Anterior cingulate cortex (tissue), 58 donors: ENCODE measurements at regions not wholly inside any gene's neighbourhood (a gene's known extent, or its start where the extent isn't known, plus 50 kb on each side); places are given as distances from the start of the nearest gene placed in this dataset.
A peak's percentile ranks its signal among the peaks of the same experiment; 100 is the strongest.

Source experiments
- DNase-seq, 58 donors: peaks; one replicate each; lab custom pipeline; 2025; lab: John Stamatoyannopoulos, UW

DNA sequence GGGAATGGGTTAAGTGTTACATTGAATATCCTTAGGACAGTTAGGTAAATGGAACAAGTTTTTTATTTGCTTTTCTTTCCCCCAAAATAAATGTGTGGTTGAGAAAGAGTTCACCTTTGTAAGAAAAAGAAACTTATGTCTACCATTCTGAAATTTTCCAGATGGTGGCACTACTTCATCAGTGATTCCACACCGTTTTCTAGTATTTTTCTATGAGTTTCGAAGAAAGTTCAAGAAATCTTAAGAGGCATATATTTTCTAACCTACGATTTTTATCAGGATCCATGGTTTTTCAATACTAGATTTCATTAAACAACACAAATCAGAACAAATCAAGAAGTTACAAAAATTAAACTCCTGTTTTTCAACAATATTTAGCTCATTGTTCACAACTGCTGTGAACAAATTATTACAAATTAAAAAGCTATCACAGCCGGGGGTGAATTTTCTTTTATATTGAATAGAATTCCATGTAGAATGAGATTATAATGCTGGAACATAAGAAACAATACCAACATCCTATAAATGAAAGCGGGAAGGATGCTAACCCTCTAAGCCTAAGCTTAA is 163.1 kb upstream of the NPVF start:
- peak in 1 of 58 donors; percentile 2 for DNase-seq

DNA sequence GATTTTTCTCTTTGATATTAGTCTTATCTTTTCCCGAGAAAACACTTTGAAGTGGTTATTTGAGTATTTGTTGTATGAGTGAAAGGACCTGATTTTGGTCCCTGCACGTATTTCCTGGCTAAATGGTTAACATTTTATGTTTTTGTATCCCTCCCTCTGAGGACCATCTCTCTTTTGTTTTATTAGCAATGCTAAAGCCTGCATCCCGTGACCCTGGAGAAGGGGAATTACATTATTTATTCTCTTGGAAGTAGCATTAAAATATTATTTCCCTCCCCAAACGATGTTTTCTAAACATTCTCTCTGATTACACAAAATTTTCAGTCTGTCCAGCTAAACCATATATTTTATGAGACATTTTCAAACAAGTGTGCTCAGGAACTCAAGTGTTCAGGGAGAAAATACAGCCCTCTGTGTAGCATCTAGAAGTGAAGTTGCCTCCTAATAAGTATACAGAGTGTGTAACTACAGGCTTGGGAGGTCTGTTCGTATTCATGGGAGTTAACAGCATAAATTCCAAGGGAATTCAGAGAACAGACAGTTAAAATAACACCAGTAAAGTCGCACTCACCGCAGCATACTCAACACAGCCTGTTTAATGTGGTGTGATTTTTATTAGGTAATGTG is 163.8 kb upstream of the NPVF start:
- no peak for DNase-seq

- no peak for DNase-seq
Measured at GRCh38 chr7:25392588-25393338, 164.5 kb upstream of the NPVF start.

GRCh38 chr7:25395976-25396375 is 167.7 kb upstream of the NPVF start:
- no peak for DNase-seq

DNA sequence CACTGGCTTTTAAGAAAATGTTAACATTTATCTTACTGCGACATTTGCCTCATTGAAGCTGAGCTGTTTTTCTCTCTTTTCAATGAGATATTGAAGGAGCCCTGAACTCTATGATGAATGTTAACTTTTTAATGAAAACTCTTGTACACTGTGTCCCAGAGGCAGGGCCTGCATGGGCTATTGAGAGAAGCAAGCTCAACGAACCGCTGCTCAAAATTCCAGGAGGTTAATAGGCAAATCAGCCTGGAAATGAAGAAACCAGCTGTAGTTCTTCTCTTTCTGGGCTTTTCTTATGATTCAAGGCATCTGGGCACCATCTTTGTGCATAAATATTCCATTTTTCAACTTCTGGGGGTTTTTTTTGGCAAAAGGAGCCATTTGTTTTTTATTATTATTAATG is 168.4 kb upstream of the NPVF start:
- DNase-seq, result no peak

- no peak for DNase-seq
Measured at GRCh38 chr7:25398418-25398817, 170.1 kb upstream of the NPVF start.

- DNase-seq, result no peak
Measured at GRCh38 chr7:25399000-25399750, 170.9 kb upstream of the NPVF start.

DNA sequence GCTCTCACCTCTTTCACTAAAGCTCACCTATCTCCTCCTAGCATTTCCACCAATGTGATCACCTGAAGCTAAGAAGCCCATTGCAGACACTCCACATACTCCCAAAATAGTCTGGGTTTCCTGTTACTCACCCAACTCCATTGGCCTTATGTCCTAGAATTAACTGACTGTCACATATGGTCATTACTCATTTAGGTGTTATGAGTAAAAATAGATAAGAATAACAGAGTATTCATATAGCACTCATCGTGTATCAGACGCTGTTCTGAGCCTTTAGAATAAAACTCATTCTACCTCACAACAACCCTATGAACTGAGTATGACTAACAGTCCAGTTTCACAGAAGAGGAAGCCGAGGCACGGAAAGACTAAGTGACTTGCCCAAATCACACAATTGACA is 174.2 kb upstream of the NPVF start:
- DNase-seq, result no peak

DNA sequence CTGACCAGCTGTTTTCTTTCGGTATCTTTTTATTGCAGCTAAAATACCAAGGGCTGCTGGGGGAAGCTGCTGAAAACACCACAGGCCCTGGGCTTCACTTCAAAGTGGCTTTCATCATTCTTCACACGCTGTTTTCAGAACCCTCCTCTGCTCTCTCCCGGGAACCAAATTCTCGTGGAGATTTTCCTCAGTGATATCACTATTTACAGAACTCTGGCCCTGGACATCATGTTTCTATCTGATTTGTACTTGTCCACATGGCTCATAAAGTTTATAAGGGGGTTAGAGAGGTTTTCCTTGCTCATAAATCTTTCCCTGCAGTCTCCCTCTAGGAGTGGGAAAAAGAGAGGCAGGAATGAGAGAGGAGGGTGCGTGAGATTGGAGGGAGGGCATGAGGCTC is 177.4 kb upstream of the NPVF start:
- DNase-seq, result no peak

DNA sequence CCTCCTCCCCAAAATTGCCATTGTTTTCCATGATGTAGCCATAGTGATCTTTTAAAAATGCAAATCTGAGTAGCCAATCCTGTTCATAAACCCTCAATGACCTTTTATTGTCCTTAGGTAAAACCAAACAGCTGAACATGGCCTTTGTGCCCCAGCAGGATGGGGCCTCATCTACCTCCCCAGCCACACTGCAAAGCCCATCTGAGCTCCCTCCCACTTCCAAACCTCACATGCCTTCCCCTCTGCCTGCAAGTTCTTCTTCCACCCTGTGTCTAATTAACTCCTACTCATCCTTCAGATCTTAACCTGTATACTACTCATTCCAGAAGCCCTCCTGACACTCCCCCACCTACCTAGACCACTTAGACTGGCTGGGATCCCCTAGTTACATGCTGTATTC is 178.8 kb upstream of the NPVF start:
- no peak for DNase-seq

DNA sequence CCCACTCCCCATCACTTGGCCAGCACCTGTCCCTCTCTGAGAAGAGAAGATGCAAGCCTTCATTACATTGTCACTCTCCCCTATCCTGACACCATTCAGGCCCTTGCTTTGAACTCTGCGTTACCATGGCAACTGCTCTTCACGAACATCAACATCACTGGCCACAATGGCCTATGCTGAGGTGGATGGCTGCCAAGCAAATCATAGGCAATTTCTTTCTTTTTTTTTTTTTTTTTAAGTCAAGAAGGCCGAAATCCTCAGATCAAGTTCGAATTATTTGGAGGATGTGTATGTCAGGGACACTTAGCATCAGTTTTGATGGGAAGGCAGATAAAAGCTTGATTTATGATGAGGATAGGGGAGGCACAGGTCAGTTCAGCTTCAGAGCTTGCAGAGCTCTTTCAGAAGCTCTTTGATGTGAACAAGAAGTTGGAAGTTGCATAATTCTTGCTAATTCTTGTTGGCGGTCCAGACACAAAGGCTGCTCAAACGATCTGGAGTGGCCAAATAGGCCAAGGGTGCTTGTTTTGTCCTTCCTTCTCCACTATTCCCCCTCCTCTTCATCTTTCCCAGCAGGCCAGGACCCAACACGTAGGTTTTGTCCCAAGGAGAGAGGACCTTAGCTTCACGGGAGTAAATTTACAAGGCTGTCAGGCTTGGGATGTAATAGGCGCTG is 179.9 kb upstream of the NPVF start:
- DNase-seq, result peak in 1 of 58 donors; percentile 54

DNA sequence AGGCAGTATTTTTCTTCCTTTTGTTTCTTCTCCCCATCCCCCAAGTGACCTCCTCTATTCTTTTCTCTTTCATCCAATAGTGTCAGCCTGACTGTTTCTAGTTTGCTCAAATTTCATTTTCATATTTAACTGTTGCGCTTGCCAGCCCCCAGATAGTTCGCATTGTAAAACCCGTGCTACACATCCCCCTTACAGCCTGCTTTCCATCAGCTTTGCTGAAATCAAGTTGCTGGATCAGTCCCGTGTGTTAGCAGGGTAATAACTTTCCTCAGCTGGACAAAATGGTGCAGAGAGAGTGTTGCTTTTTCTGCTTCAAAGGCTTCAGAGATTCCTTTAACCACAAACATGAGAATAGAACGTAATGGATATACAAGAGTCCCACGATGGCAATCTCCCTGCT is 180.6 kb upstream of the NPVF start:
- DNase-seq, result no peak

DNA sequence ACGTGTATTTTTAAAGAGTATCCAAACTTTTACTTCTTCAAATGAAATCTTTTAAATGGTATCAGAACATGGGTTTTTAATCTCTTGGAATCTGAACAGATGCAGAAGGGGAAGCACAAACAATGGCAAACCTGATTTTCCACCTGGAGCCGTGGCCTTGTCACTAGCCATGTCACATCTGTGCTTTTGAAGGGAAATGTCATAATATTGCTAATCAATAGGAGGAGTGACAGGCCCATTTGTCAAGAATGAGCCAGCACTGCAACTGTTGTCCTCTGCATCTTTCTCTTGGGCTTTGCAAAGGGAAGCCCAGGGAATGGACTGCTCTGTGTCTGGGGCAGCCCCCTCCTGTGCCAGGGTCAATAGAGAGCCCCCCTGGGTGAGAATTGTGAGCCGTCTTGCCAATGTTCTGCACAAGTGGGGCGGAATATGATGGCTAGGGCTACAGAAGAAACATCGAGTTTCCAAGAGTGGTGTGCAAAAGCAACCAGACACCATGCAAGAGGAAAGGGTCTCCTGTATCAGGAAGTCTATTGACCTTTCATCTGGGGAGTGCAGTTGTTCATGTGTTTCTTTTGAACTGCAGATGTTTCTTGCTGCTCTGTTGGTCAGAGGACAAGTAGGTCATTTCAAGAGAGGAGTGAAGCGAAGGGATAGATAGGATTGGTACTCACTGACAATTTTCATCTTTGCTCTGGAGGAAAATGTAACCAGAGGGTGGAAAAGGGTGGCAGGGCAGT is 181.8 kb upstream of the NPVF start:
- DNase-seq, result no peak

GRCh38 chr7:25420771-25421170 is 192.5 kb upstream of the NPVF start:
- peak in 1 of 58 donors; percentile 21 for DNase-seq

- peak in 12 of 58 donors; percentile 2 to 46 (median 10) for DNase-seq
Measured at GRCh38 chr7:25424113-25424512, 195.8 kb upstream of the NPVF start.

GRCh38 chr7:25424855-25425254 is 196.6 kb upstream of the NPVF start:
- no peak for DNase-seq

DNA sequence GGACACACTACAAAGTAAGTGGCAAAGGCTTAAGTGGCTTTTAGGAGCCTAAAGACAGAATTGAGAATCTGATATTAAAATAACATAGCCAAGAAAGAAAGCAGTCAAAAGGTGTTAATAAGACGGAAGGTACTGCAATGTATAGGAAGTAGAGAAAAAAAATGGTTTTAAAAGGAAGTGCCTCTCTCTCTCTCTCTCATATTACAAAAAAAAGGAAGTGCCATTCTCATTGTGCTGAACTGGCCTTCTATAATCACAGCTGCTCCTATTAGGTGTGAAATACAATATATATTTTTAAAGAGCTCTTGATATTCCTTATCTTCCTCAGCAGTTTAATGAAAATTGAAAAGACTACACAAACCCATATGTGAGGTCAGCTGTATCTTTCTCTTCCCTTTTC is 199.4 kb upstream of the NPVF start:
- no peak for DNase-seq

- no peak for DNase-seq
Measured at GRCh38 chr7:25429731-25430130, 201.4 kb upstream of the NPVF start.

DNA sequence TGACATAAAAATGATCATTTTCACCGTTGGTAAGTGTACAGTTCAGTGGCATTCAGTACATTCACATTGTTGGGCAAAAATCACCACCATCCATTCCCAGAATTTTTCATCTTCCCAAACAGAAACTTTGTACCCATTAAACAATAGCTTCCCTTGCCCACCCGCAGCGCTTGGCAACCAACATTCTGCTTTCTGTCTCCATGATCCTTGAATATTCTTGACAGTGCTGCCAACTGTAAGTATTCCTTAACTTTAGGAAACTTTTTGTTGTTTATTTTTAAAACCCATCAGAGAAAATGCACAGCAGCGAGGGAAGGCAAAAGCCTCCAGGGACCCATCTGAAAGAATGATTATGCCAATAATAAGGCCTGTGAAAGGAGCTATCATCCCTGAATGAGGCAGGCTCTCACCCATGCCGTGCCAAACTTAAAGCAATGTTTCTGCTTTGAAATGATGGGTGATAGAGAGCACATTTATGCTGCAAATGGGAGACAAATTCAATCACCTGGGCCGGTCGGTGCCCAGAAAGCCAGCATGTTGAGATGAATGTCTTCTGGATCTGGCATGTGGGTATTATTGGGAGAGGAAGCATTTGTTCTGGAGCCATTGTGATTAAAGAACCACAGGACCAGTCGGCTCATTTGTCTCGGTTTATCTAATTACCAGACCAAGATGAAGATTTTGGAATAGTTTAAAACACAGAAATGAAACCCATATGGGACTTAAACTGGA is 202.1 kb upstream of the NPVF start:
- DNase-seq, result no peak
